DMS153 treated with DMSO at 0.1 percent for 48 hours (cell line): ENCODE measurements at regions not wholly inside any gene's neighbourhood (a gene's known extent, or its start where the extent isn't known, plus 50 kb on each side); places are given as distances from the start of the nearest gene placed in this dataset.
A peak's percentile ranks its signal among the peaks of the same experiment; 100 is the strongest.

ENCODE experiments used
- DNase-seq: peaks from one replicate; lab custom pipeline; 2025; ENCODE audit not compliant: unreplicated experiment; lab: John Stamatoyannopoulos, UW

GRCh38 chr2:199629301-199629700 lies 171.6 kb upstream of the SATB2 start:
- DNase-seq, result no peak

GRCh38 chr2:199627417-199627816 lies 169.7 kb upstream of the SATB2 start:
- DNase-seq, result no peak

DNA sequence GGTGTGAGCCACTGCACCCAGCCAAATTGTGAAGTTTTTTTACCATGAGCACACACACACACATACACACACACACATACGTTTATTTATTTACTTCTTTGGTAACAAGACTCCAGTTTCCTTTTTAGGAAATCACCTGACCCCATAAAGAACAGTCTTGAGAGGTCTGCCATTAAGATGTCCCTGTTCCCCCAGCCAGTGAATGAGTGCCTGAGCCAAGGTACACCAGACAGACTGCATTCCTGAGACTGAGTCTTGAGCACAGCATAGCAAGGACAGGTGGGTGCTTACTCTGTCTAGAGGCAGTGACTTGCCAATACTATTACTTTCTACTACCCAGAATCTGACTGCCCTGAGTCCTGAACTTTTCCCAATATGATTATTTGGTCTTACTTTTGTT lies 167.2 kb upstream of the SATB2 start:
- no peak for DNase-seq

DNA sequence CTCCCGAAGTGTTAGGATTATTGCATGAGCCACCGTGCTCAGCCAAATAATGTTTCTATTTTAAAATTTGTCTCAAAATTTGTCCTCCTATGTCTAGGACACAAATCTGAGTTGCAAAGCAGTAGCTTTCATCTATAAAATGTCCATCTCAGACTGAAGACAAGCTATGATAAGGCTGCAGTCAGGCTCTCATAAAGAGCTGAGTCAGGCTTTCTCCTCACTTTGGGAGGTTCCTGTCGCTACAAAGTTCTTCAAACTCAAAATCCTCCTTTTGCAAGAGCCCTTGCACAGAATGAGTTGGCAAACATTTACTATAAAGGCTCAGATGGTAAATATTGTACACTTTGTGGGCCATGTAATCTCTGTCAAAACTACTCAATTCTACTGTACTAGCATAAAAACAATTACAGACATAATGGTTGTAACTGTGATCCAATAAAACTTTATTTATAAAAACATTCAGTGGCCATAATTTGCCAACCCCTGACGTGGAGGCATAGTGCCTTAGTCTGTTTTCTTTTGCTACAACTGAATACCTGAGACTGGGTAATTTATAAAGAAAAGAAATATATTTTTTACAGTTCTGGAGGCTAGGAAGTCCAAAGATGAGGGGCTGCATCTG lies 154.9 kb upstream of the SATB2 start:
- no peak for DNase-seq

DNA sequence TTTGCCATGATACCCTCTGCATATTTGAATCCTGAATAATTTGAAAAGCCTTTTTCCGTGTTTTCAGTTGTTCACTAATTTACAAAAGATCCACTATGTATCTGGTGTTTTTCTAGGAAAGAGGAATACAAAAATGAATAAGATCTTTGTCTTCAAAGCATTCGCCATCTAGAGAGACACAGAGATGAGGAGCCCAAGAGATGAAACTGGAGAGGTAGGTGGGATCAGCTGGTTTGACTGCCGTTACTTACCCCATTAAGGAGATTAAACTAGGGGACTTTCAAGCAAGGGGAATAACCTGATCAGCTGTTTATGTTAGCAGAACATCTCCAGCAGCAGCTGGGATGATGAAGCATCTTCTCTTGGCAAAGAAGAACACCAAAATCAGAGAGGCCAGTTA lies 150.2 kb upstream of the SATB2 start:
- no peak for DNase-seq

DNA sequence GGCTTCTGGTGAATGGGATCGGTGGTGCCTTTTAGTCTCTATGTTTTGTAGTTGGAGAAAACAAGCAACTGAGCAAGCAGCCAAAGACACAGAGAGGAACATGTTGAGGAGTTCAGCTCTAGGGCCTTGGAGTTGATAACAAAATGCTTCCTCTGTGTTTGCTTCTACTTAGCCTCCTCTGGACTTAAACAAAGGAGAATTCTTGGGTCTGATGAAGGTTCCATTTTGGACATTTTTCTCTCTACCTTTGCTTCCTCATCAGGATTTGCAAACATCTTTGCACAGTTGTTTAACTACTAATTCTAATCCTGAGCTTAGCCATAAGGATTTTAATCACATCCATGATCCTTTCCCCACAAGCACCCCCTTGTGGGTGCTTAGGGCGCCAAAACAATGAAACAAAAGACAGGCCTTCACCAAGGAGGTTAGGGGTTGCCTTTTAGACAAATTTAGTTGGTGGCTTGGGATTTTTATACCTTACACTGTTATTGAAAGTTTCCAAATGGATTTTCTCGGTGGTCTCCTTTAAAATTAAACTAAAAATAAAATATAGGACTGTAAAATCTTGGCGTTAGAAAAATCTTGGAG lies 148.5 kb upstream of the SATB2 start:
- DNase-seq, result no peak

- no peak for DNase-seq
Measured at GRCh38 chr2:199603721-199604291, 146.1 kb upstream of the SATB2 start.

- DNase-seq, result no peak
Measured at GRCh38 chr2:199602896-199603717, 145.4 kb upstream of the SATB2 start.

DNA sequence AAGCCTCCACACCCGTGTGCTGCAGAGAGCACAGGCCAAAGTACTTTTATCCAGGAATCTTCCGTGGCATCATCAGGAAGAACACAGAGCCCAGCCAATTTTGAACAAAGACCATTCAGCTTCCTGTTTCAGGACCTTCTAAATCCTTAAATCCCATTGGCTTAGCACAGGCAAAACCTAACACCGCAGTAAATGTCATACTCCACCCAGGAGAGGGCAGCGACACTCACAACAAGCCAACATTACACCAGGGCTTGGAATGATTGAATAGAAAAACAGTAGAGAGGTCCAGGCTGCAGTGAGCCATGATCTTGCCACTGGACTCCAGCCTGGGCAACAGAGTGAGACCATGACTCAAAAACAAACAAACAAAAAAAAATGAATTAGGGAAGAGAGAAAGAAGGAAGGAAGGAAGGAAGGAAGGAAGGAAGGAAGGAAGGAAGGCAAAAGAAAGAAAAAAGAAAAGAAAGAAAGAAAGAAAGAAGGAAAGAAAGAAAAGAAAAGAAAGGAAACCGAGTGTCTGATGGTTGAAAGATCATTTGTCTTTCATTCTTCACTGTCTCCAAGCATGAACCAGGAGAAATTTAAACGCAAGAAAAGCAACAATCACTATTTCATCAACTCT lies 144.6 kb upstream of the SATB2 start:
- no peak for DNase-seq

DNA sequence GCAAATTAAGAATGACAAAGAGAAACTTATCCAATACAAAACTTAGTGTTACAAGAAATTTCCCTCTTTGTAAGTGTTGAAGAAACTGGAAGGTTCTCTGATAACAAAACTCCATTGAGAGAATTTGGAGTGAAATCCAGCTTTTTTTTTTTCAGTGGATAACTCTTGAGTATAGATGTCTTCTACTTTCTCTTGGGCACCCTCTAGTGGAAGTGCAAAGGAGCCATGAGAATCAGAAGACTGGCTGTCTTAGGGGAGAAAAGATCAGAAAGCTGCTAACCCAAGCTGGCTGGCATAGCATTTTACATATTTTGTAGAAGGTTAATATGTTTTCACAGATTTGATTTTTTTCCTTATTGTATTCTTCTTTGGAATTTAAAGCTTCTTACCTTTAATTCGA lies 138.8 kb upstream of the SATB2 start:
- DNase-seq, result peak; percentile 25

GRCh38 chr2:199594443-199594842 lies 136.7 kb upstream of the SATB2 start:
- DNase-seq, result no peak

GRCh38 chr2:199591826-199592225 lies 134.1 kb upstream of the SATB2 start:
- DNase-seq, result no peak

DNA sequence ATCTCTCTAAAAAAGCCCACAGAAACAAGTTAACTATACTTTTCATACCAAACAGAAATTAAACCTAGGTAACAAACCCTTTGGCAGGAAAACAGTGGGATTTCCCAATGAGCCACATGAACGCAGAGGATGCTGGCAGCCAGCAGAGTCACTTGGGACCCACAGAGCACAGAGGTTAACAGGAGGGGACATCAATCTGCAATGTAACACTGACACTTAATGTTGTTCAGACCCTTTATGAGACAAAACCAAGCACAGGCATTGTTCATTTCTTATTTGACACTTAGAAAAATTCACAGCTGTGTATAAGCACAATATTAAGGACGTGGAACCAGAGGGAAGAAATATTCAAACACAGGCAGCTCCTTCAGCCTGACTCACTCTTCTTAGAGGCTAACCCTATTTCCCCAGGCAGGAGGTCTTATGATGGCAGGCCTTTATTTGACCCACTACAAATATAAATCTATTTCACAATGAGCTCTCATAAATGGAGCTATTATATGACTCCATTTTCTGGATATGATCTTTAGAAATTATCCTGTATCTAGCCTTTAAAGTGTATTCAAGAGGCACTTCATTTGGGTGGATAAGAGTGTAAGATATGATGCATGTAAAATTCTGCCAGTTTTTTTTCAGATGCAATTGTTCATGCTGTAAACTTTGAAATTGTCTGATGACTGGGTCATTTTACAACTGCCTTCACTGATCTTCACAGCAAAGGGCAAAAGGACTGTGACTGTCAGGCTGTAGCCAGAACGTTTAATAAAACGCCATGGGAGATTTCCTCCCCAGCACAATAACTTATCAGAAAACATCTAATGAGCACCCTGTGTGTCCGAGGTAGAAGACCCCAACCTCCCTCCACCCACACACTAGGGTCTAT lies 132.8 kb upstream of the SATB2 start:
- DNase-seq, result no peak

- DNase-seq, result no peak
Measured at GRCh38 chr2:199589306-199589705, 131.6 kb upstream of the SATB2 start.

DNA sequence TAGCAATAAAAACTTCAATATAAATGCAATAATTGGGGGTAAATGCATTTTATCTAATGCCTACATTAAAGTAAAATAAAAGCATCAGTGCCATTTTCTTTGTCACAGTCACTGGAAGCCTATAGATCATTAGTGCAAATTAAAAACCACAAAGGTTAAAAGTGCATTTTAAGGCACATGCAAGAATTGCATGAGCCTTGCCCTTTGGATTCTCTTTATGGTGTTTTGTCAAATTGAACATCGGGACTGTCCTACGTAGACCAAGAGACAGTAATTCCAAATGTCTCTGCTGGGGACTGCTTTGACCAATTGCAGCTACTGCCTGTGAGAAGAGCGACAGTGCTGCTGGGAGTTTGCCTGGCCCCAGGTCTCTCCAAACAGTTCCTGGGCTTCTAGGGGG lies 130.3 kb upstream of the SATB2 start:
- no peak for DNase-seq

DNA sequence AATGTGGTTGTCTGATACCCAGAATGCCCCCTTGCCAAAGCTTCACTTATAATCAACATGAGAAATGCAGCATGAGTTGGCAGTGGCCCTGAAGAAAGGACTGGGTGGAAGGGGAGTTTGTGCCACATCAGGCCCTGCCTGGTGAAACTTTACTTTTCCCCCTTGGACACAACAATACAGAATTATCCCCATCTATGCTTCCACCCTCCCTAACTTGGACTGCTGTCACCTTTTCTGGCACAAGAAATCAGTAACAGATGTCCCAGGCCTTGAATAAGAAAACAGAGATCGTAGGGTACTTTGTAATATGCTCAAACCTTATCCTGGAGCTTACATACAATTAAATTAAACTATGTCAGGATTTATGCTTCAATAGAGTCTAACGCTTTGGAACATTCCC lies 128.9 kb upstream of the SATB2 start:
- DNase-seq, result no peak

- DNase-seq, result no peak
Measured at GRCh38 chr2:199583676-199584075, 125.9 kb upstream of the SATB2 start.

GRCh38 chr2:199581935-199582360 lies 124.2 kb upstream of the SATB2 start:
- no peak for DNase-seq

DNA sequence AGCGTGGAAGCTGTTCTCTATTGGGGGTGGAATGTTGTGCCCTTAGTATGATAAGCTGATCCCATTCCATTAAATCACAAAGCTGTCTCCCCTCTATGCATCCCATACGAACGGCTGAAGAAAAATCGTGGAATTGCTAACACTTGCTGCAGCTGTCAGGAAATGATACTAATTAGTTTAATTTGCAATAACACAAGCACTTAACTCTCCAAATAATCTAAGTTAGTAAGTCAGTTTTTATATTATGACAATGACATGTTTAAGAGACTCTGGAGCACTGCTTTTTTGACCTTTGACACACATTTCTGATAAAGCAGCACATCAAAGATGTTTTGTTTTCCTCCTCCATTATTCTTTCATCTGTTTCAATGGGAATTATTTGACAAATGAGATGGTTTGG lies 123.7 kb upstream of the SATB2 start:
- DNase-seq, result no peak

DNA sequence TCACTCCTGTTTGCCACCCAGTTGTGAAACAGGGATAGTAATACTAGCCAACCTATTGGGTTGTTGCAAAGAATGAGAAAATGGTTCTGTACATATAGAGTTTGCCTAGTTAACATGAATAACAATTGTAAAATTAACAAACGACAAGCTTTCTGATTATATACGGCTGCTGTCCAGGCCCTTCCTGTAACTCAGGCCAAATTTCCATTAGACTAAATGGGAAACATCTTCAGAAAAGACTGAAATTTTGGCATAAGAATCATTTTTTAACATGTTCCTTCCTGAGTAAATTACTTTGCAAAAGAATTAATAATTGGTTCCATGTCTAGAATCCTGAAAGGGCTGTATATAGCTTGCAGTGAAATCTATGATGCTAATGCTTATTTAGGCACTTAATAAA lies 117.7 kb upstream of the SATB2 start:
- DNase-seq, result no peak

DNA sequence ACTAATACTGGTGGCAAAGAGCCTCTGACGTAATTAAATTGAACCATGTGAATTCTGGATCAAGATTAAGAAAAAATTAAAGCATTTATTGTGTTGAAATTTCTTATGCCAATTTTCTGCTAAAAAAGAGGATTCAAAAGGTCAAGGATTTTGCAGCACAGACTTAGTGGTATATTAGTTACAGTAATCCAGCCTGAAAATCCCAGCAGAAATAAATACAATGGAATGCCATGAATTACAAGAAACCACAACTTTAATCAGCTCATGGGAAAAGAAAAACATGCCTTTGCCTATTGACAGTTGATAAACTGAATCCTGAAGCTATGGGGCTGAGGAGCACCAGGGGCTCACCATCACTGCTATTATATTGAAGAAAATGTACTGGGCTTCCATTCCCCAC lies 114.8 kb upstream of the SATB2 start:
- no peak for DNase-seq
